Middle frontal gyrus (tissue), 1 donor: ENCODE measurements at regions not wholly inside any gene's neighbourhood (a gene's known extent, or its start where the extent isn't known, plus 50 kb on each side); places are given as distances from the start of the nearest gene placed in this dataset.
"Not testable (repeated sequence)": the region's sequence is repeated elsewhere in the genome, so short reads cannot be mapped to it uniquely, and the experiment has no call there.

Experiments used
- DNase-seq: peaks from one replicate; pipeline ENCODE4 v3.0.0-alpha.2; 2015; ENCODE audit warnings: low spot score; ENCODE audit errors: extremely low spot score

DNA sequence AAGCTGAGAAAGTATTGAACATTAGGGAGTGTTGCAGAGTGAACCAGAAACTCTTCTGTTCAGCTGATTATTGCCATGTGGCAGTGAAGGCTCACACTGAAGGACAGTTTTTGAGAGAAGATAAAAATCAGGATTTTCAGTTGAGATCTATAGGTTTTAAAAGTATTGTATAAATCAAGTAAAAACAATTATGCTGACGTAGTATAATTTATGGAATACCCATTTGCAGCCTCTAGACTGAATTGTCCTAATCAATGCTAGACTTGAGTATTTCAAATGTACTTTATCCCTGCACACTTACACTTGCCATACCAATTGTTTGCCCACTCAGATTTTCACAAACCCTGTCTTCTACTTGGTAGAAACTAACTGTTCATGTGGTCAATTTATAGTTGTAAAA is 245.8 kb downstream of the FRK start:
- DNase-seq = no peak

- no peak for DNase-seq
Observed at GRCh38 chr6:115811541-115811940, 249.2 kb downstream of the FRK start.

- no peak for DNase-seq
Observed at GRCh38 chr6:115798229-115798628, 262.5 kb downstream of the FRK start.

GRCh38 chr6:115796829-115797228 is 263.9 kb downstream of the FRK start:
- no peak for DNase-seq

DNA sequence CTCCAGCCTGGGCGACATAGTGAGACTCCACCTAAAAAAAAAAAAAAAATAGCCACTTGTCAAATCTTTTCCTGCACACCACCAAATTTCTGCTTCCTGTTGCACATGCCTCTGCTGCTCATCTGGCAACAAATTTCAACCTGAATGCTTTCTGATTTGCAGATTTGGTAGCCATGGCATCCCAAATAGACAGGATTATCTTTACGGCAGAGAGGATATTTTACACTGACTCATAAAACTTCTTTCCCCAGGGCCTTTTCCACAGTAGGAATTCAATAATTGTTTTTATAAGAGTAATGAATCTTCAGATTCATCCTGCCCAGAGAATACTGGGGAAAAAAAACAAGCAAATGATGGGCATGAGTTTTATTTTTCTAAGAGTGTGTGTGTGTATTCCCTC is 264.6 kb downstream of the FRK start:
- no peak for DNase-seq

- no peak for DNase-seq
Observed at GRCh38 chr6:115783402-115784061, 277.2 kb downstream of the FRK start.

DNA sequence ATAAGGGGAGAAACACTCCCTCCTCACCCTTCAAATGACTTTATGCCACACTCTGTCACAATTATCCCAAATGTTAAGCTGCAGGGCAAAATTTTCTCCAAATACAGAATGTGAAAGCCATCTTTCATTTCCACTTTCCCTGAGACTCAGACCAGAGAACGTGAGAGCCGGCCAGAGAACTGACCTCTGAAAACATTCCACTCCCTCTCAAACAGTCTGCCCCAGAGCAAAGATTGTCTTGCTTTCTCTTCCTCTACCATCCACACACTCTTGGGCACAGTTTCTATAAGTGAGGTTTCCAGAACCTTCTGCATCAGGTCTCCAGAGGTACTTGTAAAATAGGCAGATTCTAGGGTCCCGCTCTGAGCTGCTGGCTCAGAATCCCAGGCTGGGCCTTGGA is 278.1 kb downstream of the FRK start:
- DNase-seq = no peak

- DNase-seq = no peak
Observed at GRCh38 chr6:115773741-115774140, 286.9 kb downstream of the FRK start.

- no peak for DNase-seq
Observed at GRCh38 chr6:115770851-115771250, 289.8 kb downstream of the FRK start.

DNA sequence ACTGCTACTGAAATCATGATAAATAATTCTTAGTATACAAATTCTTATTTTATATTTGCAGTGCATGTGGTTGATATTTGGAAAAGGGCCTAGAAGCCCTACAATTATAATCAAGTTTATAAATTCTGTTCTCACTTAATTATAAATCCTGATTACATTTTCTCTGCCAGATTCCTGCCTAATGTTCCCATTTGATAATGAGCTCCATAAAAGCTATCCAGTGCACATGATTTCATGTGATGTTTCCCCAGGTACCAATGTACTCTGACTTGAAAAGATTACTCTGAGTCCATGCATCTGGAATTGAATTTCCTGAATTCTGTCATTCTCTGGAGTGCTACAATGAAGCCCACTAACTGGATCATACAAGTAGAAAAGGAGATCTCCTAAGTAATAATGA is 292.2 kb downstream of the FRK start:
- DNase-seq = no peak

- DNase-seq = no peak
Observed at GRCh38 chr6:115767931-115768330, 292.8 kb downstream of the FRK start.

DNA sequence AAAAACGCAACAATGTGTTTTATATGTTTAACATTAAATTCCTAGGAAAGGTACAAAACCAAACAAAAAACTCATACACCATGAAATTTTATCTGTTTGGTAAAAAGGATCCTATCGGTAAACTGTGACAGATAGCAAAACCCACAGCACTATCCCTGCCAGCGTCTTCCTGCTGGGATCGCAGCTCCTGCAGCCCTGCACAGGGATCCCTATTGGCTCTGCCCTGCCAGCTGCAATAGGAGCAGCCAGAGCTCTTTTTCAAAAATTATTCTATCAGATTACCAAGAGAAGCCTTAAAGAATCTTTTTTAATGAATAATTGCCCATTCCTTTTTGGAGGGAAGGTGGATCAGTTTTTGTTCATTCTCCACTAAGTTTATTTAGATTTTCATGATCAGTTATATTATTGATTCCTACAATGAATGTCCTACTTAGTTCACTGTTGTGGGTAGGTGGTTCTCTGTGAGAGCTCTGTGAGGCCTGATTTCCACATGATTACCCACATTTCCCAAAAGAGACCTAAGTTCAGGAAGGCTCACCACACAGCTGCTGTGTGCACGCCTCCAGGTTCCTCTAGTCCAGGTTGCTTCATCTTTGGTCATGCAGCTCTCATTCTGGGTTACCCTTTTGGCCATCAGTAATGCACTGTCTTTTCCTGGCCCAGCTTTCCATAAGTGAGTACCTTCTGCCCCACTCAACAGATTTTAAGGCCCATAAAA is 293.8 kb downstream of the FRK start:
- DNase-seq = no peak

DNA sequence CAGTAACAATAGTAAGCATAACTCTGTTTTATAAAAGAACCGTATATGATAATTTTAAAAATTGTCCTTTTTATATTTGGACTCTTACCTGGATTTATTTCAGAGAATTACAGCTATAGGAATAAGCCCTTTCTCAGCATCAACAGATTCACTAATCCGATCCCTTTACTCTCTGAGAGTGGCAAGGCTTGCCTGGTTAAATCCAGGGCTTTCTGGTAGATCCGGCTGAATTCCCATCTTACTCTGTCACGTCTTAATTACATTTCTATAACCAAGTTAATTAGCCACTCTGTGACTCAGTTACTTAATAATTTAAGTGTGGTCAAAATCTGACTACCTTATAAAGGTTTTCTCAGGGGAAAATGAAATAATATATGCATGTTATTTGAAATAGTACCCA is 294.7 kb downstream of the FRK start:
- no peak for DNase-seq

DNA sequence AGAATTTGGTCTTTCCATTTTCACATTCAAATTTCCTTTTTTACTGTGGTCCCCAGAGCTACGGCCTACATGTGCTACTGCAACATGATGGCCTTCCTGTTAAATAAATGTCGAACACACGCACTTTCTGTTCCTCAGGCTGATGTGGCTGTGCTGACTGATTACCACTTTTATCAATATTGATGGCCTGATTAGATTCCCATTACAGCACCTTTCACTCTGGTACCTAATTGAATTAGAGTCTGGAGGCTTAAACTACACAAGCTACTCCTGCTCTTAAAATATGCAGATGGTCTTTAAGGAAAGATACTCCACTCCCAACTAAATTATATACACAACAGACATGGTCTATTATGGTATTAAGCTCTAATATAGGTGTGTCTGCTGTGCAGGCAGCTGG is 301.6 kb downstream of the FRK start:
- DNase-seq = no peak

DNA sequence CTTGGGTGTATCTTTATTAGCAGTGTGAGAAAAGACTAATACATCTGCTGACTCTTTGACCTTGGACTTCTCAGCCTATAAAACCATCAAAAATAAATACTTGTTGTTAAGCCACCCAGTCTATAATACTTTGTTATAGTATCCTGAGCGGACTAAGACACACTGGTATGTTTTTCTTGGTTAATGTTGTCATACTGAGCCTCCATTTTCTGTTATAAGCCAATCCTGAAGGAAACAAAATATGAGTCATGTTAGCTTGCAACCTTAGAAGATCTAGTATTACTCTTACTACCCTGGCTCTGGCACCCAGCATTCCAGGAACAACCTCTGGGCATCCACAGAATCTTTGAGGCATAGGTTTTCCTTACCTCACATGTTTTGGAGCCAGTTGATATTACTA is 307.2 kb downstream of the FRK start:
- DNase-seq = no peak

DNA sequence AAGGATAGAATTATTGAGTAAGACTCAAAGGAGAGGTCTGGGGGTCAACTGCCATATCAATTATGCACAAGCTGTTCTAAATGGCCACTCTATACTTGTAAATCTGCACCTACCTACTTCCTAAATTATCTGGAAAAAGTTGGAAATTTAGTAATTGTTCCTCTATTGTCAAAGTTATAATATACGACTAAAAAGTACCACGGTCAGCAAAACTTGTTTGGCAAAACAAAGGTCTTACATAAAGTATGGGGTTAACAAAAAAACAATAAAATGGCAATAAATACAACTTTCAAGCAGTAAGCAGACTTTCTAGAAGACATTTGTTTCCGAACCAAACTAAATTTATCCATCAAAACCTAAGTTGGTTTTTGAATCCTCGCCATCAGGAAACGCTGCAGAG is 309.7 kb downstream of the FRK start:
- no peak for DNase-seq

- no peak for DNase-seq
Observed at GRCh38 chr6:115750292-115750691, 310.4 kb downstream of the FRK start.

- DNase-seq = no peak
Observed at GRCh38 chr6:115747719-115748118, 313.0 kb downstream of the FRK start.

- DNase-seq = not testable (repeated sequence)
Observed at GRCh38 chr6:115746583-115746982, 314.1 kb downstream of the FRK start.

DNA sequence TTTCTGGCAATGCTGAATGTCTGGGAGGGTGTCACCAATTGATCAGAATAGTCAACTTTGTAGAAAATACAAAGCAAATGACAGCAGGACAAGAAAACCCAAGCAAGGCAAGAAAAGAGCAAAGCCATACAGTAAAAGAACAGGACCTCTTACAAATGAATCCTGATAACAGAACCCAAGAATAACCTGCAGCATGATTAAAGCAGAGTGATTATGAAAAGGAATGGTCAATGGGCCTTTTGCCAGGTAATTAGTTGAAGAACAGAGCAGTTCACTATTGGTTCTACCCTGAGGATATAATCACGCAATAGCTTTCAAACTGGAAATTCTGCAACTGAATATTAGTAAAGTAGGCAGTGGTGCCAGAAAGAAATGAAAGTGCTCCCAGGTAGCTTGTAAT is 319.8 kb downstream of the FRK start:
- DNase-seq = no peak

DNA sequence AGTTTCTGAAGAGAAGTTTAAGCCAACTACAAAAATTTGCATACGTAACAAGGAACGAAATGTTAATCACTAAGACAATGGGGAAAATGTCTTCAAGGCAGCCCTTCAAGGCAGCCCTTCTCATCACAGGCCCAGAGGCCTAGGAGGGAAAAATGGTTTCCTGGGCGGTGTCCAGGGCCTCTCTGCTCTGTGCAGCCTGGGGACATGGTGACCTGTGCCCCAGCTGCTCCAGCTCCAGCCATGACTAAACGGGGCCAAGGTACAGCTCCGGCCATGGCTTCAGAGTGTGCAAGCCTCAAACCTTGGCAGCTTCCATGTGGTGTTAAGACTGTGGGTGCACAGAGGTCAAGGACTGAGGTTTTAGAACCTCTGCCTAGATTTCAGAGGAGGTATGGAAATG is 325.1 kb downstream of the FRK start:
- DNase-seq = no peak

GRCh38 chr6:115733426-115733825 is 327.3 kb downstream of the FRK start:
- no peak for DNase-seq

DNA sequence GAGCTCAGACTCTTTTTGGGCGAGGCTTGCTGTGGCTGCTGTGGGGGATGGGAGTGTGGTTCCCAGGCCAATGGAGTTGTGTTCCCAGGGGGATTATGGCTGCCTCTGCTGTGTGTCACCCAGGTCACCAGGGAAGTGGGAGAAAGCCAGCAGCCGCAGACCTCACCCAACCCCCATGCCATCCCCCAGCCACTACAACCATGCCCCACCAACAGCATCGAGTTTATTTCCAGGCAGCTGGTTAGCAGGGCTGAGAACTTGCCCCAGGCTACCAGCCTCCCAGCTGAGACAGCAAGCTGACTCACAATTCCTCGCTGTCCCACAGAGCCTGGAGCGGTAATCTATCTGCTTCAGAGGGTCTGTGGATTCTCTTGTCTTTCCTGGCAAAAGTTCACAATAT is 331.7 kb downstream of the FRK start:
- DNase-seq = no peak
